Neural progenitor cell (in vitro differentiated cells): ENCODE measurements at regions not wholly inside any gene's neighbourhood (a gene's known extent, or its start where the extent isn't known, plus 50 kb on each side); places are given as distances from the start of the nearest gene placed in this dataset.

ENCODE experiments used
- DNase-seq: peaks from one replicate; pipeline ENCODE4 v3.0.0-alpha.2; 2016; ENCODE audit warnings: low spot score
- H2AFZ ChIP-seq: fragments of 200-600 bp; sonication (generic); replicated peaks from 2 replicates; pipeline ENCODE4 v1.6.1; 2016; ENCODE audit warnings: antibody characterized with exemption
- H3F3A ChIP-seq: fragments of 200-600 bp; sonication (generic); 2 replicates; pipeline ENCODE4 v1.6.1; 2016; ENCODE audit warnings: antibody characterized with exemption, low read depth
- H3K27ac ChIP-seq: fragments of 200-600 bp; sonication (generic); 2 replicates; pipeline ENCODE4 v1.5.1; 2016; ENCODE audit warnings: mild to moderate bottlenecking
- H3K27me3 ChIP-seq: fragments of 200-600 bp; sonication (generic); 2 replicates; pipeline ENCODE4 v1.6.1; 2016; ENCODE audit warnings: mild to moderate bottlenecking, moderate library complexity
- H3K36me3 ChIP-seq: fragments of 200-600 bp; sonication (generic); 2 replicates; pipeline ENCODE4 v1.5.1; 2016
- H3K4me1 ChIP-seq: fragments of 200-600 bp; sonication (generic); 2 replicates; pipeline ENCODE4 v1.6.1; 2016; ENCODE audit warnings: mixed run types
- H3K4me2 ChIP-seq: fragments of 200-600 bp; sonication (generic); 2 replicates; pipeline ENCODE4 v1.6.1; 2016
- H3K4me3 ChIP-seq: fragments of 200-600 bp; sonication (generic); 2 replicates; pipeline ENCODE4 v1.5.1; 2016
- H3K79me2 ChIP-seq: fragments of 200-600 bp; sonication (generic); 2 replicates; pipeline ENCODE4 v1.6.1; 2016; ENCODE audit warnings: low read depth
- H3K9ac ChIP-seq: fragments of 200-600 bp; sonication (generic); 2 replicates; pipeline ENCODE4 v1.6.1; 2016
- H3K9me3 ChIP-seq: fragments of 200-600 bp; sonication (generic); 2 replicates; pipeline ENCODE4 v1.5.1; 2016; ENCODE audit warnings: low read depth
- H4K20me1 ChIP-seq: fragments of 200-600 bp; sonication (generic); 2 replicates; pipeline ENCODE4 v1.6.1; 2016; ENCODE audit warnings: low read depth
- H3K27ac Mint-ChIP-seq: 3 replicates; pipeline ENCODE4 v1.8.0; 2021; ENCODE audit warnings: mixed read lengths
- H3K27me3 Mint-ChIP-seq: 2 replicates; pipeline ENCODE4 v1.8.0; 2022; ENCODE audit warnings: low read depth, mild to moderate bottlenecking, inconsistent platforms, moderate library complexity, mixed read lengths; ENCODE audit not compliant: insufficient read depth
- H3K36me3 Mint-ChIP-seq: 3 replicates; pipeline ENCODE4 v1.8.0; 2021; ENCODE audit warnings: mixed read lengths
- H3K4me1 Mint-ChIP-seq: 3 replicates; pipeline ENCODE4 v1.8.0; 2021; ENCODE audit warnings: mixed read lengths
- H3K4me3 Mint-ChIP-seq: 3 replicates; pipeline ENCODE4 v1.8.0; 2021; ENCODE audit warnings: mild to moderate bottlenecking, moderate library complexity, mixed read lengths
- H3K9me3 Mint-ChIP-seq: 3 replicates; pipeline ENCODE4 v1.8.0; 2020; ENCODE audit warnings: mixed read lengths
- CTCF ChIP-seq: fragments of 200-600 bp; sonication (generic); IDR thresholded peaks from 2 replicates; pipeline ENCODE4 v1.5.1; 2017; ENCODE audit warnings: antibody characterized with exemption, mild to moderate bottlenecking
- EZH2 ChIP-seq: fragments of 200-600 bp; sonication (generic); IDR thresholded peaks from 2 replicates; pipeline ENCODE4 v1.6.1; 2017; ENCODE audit warnings: antibody characterized with exemption, mild to moderate bottlenecking, moderate library complexity
- EZH2phosphoT487 ChIP-seq: fragments of 200-600 bp; sonication (generic); IDR thresholded peaks from 2 replicates; pipeline ENCODE4 v1.6.1; 2017; ENCODE audit warnings: antibody characterized with exemption

GRCh38 chr2:184520441-184520840 is 77.9 kb upstream of the ZNF804A start:
- no peaks in the 10 kb centered on the region for H3K9me3 Mint-ChIP-seq
- no peak for DNase-seq
- H3K4me3 Mint-ChIP-seq, result no peak overlapping the region
- H3K4me3 ChIP-seq, result no peak overlapping the region
- no peaks in the 10 kb centered on the region for H3K79me2 ChIP-seq
- H3K36me3 ChIP-seq, result no peaks in the 10 kb centered on the region
- H2AFZ ChIP-seq, result no peak overlapping the region
- no peaks in the 10 kb centered on the region for H3K9me3 ChIP-seq
- no peaks in the 10 kb centered on the region for H4K20me1 ChIP-seq
- no peak overlapping the region for H3K27ac Mint-ChIP-seq
- H3K4me1 Mint-ChIP-seq, result no peaks in the 10 kb centered on the region
- TF ChIP-seq CTCF (no peak), EZH2 (no peak), EZH2phosphoT487 (no peak)
- H3K27ac ChIP-seq, result no peak overlapping the region
- no peak overlapping the region for H3K9ac ChIP-seq
- no peaks in the 10 kb centered on the region for H3K27me3 ChIP-seq
- no peaks in the 10 kb centered on the region for H3K4me1 ChIP-seq
- H3K27me3 Mint-ChIP-seq, result no peaks in the 10 kb centered on the region
- no peaks in the 10 kb centered on the region for H3F3A ChIP-seq
- no peaks in the 10 kb centered on the region for H3K36me3 Mint-ChIP-seq
- H3K4me2 ChIP-seq, result no peak overlapping the region

GRCh38 chr2:184523732-184524131 is 74.6 kb upstream of the ZNF804A start:
- H3K79me2 ChIP-seq, result no peaks in the 10 kb centered on the region
- H3K4me1 Mint-ChIP-seq, result no peaks in the 10 kb centered on the region
- no peaks in the 10 kb centered on the region for H3K9me3 ChIP-seq
- H3K4me1 ChIP-seq, result no peaks in the 10 kb centered on the region
- no peak overlapping the region for H3K9ac ChIP-seq
- H3K27ac ChIP-seq, result no peak overlapping the region
- no peak overlapping the region for H3K4me2 ChIP-seq
- H3K36me3 ChIP-seq, result no peaks in the 10 kb centered on the region
- H3K27me3 ChIP-seq, result no peaks in the 10 kb centered on the region
- no peak for DNase-seq
- H2AFZ ChIP-seq, result no peak overlapping the region
- H3K4me3 ChIP-seq, result no peak overlapping the region
- no peaks in the 10 kb centered on the region for H3F3A ChIP-seq
- H3K27ac Mint-ChIP-seq, result no peak overlapping the region
- H4K20me1 ChIP-seq, result no peaks in the 10 kb centered on the region
- no peaks in the 10 kb centered on the region for H3K27me3 Mint-ChIP-seq
- H3K4me3 Mint-ChIP-seq, result no peak overlapping the region
- no peaks in the 10 kb centered on the region for H3K36me3 Mint-ChIP-seq
- TF ChIP-seq EZH2phosphoT487, result no peak
- TF ChIP-seq CTCF, result no peak
- no peak for TF ChIP-seq EZH2
- H3K9me3 Mint-ChIP-seq, result peaks cover 15% of the 10 kb centered on the region

GRCh38 chr2:184524551-184525382 is 73.6 kb upstream of the ZNF804A start:
- Mint-ChIP-seq H3K36me3 (no peaks in the 10 kb centered on the region), H3K4me3 (no peak overlapping the region)
- TF ChIP-seq CTCF, result no peak
- no peak for TF ChIP-seq EZH2
- TF ChIP-seq EZH2phosphoT487, result no peak

More at GRCh38 chr2:184524551-184525382, 73.6 kb upstream of the ZNF804A start:
- H2AFZ ChIP-seq, result no peak overlapping the region
- no peaks in the 10 kb centered on the region for H4K20me1 ChIP-seq
- H3K27me3 ChIP-seq, result no peaks in the 10 kb centered on the region
- no peak overlapping the region for H3K4me2 ChIP-seq
- no peaks in the 10 kb centered on the region for H3K9me3 ChIP-seq
- DNase-seq, result no peak
- H3F3A ChIP-seq, result no peaks in the 10 kb centered on the region
- H3K36me3 ChIP-seq, result no peaks in the 10 kb centered on the region
- H3K79me2 ChIP-seq, result no peaks in the 10 kb centered on the region
- Mint-ChIP-seq H3K9me3 (peaks cover 18% of the 10 kb centered on the region), H3K27ac (no peak overlapping the region), H3K27me3 (no peaks in the 10 kb centered on the region), H3K4me1 (no peaks in the 10 kb centered on the region)
- H3K4me1 ChIP-seq, result no peaks in the 10 kb centered on the region
- H3K27ac ChIP-seq, result no peak overlapping the region
- H3K9ac ChIP-seq, result no peak overlapping the region
- no peak overlapping the region for H3K4me3 ChIP-seq
